Upper lobe of left lung (tissue), 6 donors: ENCODE measurements at regions not wholly inside any gene's neighbourhood (a gene's known extent, or its start where the extent isn't known, plus 50 kb on each side); places are given as distances from the start of the nearest gene placed in this dataset.
"Not testable (repeated sequence)": the region's sequence is repeated elsewhere in the genome, so short reads cannot be mapped to it uniquely, and the experiment has no call there.

ENCODE experiments used
- ATAC-seq, 2 donors: fragments of 200-7000 bp; cut with Tn5 transposase; one replicate each; pipeline ENCODE4 v1.9.1; 2022; ENCODE audit warnings: mild to moderate bottlenecking in 2 of 2, moderate library complexity in 2 of 2; ENCODE audit not compliant: low FRiP score in 2 of 2
- DNase-seq, 2 donors: peaks; one replicate each; pipeline ENCODE4 v3.0.0-alpha.2; 2019 to 2020
- H3K27ac ChIP-seq, 4 donors: fragments of 200-600 bp; sonication (generic); one replicate each; pipeline ENCODE4 v1.5.1; 2016 to 2019
- H3K27me3 ChIP-seq, 4 donors: fragments of 200-600 bp; sonication (generic); one replicate each; pipeline ENCODE4 v1.5.1; 2017 to 2019
- H3K36me3 ChIP-seq, 4 donors: fragments of 200-600 bp; sonication (generic); one replicate each; pipeline ENCODE4 v1.5.1; 2016 to 2019
- H3K4me1 ChIP-seq, 4 donors: fragments of 200-600 bp; sonication (generic); one replicate each; pipeline ENCODE4 v1.5.1; 2018 to 2019
- H3K4me3 ChIP-seq, 4 donors: fragments of 200-600 bp; sonication (generic); one replicate each; pipeline ENCODE4 v1.5.1; 2017 to 2019; ENCODE audit warnings: mild to moderate bottlenecking in 2 of 4, moderate library complexity in 1 of 4
- H3K9me3 ChIP-seq, 4 donors: fragments of 200-600 bp; sonication (generic); one replicate each; pipeline ENCODE4 v1.5.1; 2018 to 2019
- EP300 ChIP-seq, 4 donors: sonication (generic); formaldehyde crosslinking; IDR thresholded peaks; one replicate each; pipeline ENCODE4 v1.5.1; 2017; ENCODE audit warnings: antibody characterized with exemption in 4 of 4, control low read depth in 2 of 4
- POLR2A ChIP-seq, 4 donors: fragments of 450-650 bp; IDR thresholded peaks; one replicate each; pipeline ENCODE4 v1.5.1; 2016 to 2017; ENCODE audit warnings: antibody characterized with exemption in 4 of 4, mild to moderate bottlenecking in 2 of 4
- POLR2AphosphoS5 ChIP-seq, 2 donors: sonication (generic); formaldehyde crosslinking; IDR thresholded peaks; one replicate each; pipeline ENCODE4 v1.5.1; 2017; ENCODE audit warnings: antibody characterized with exemption in 2 of 2
- WGBS, 2 donors: methylation state at CpG; one replicate each; pipeline ENCODE4 v1.1.5; 2017 to 2018; 5-methylcytosine and 5-hydroxymethylcytosine counted together
- TF ChIP-seq, protein P1 (sequence below), 6 experiments: fragments of 450-650 bp in 4 of 6; fragments of 200-600 bp in 2 of 6; sonication (generic) in 2 of 6; IDR thresholded peaks; one replicate each; pipeline ENCODE4 v1.5.1; 2016 to 2019; ENCODE audit warnings: antibody characterized with exemption in 6 of 6
- donor health status: DM: no; HTN: no; CAD: no; lungs with moderate emphysema.
- donor health status: DM: no; HTN: yes; CAD: no; lungs with severe emphysema.

GRCh38 chr12:131213896-131214442 is 260.3 kb downstream of the ADGRD1 start:
- H3K27ac ChIP-seq: no peak overlapping the region
- H3K4me3 ChIP-seq: no peak overlapping the region
- H3K36me3 ChIP-seq: no peaks in the 10 kb centered on the region
- ATAC-seq (no peak), DNase-seq (peak; percentile 14 to 71)
- WGBS, 2 donors: 87% methylated on average over 12 to 14 of the region's 14 CpGs
- H3K9me3 ChIP-seq: peaks cover 0 to 6% (median 0%) of the 10 kb centered on the region in 4 donors
- no peaks in the 10 kb centered on the region for H3K27me3 ChIP-seq
- TF ChIP-seq, protein P1, sequence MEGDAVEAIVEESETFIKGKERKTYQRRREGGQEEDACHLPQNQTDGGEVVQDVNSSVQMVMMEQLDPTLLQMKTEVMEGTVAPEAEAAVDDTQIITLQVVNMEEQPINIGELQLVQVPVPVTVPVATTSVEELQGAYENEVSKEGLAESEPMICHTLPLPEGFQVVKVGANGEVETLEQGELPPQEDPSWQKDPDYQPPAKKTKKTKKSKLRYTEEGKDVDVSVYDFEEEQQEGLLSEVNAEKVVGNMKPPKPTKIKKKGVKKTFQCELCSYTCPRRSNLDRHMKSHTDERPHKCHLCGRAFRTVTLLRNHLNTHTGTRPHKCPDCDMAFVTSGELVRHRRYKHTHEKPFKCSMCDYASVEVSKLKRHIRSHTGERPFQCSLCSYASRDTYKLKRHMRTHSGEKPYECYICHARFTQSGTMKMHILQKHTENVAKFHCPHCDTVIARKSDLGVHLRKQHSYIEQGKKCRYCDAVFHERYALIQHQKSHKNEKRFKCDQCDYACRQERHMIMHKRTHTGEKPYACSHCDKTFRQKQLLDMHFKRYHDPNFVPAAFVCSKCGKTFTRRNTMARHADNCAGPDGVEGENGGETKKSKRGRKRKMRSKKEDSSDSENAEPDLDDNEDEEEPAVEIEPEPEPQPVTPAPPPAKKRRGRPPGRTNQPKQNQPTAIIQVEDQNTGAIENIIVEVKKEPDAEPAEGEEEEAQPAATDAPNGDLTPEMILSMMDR (IDR thresholded peaks at IDR 0.05): no peak
- no peak for TF ChIP-seq POLR2AphosphoS5 (IDR thresholded peaks at IDR 0.05)
- H3K4me1 ChIP-seq: peaks cover 0 to 8% (median 0%) of the 10 kb centered on the region in 4 donors

GRCh38 chr12:131214936-131215335 is 261.2 kb downstream of the ADGRD1 start:
- not testable (repeated sequence) for H3K27ac ChIP-seq, H3K9me3 ChIP-seq, H3K4me3 ChIP-seq, H3K36me3 ChIP-seq, ATAC-seq, H3K4me1 ChIP-seq, H3K27me3 ChIP-seq
- WGBS, 2 donors: 88 to 95% methylated on average over 4 to 11 of the region's 12 CpGs
- peak in 1 of 2 donors; percentile 46 for DNase-seq

GRCh38 chr12:131216587-131216986 is 262.9 kb downstream of the ADGRD1 start:
- not testable (repeated sequence) for H3K9me3 ChIP-seq, H3K36me3 ChIP-seq, H3K27me3 ChIP-seq, H3K4me1 ChIP-seq, H3K27ac ChIP-seq, H3K4me3 ChIP-seq
- DNase-seq (peak; percentile 16 to 62), ATAC-seq (peak in 1 of 2 donors; percentile 2)
- 45 to 49% methylated on average over 8 to 12 of the region's 14 CpGs for WGBS, 2 donors

DNA sequence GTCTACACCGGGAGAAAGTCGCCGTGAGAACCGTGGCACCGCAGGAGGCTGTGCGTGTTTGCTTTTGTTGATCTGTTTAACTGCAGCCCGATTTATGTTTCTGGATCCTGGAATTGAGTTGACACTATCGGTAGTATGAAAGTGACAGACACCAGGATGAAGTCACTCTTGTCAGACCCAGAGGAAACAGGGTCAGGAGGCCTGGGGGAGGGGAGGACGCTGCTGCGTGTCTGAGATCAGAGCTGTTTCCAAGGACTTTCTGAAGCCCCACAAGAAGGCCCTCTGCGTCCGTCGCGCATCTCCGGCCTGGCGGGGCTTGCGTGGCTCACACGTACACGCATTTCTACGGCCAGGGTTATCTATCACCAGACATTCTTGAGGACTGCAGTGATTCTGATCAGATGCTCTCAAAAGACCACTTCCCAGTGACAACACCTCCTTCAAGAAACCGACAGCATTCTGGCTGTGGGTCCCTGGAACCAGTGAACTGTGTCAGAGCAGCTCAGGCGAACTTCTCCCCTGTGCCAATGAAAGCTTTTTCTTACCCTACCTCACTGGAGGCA is 263.4 kb downstream of the ADGRD1 start:
- DNase-seq: peak in 1 of 2 donors; percentile 68

DNA sequence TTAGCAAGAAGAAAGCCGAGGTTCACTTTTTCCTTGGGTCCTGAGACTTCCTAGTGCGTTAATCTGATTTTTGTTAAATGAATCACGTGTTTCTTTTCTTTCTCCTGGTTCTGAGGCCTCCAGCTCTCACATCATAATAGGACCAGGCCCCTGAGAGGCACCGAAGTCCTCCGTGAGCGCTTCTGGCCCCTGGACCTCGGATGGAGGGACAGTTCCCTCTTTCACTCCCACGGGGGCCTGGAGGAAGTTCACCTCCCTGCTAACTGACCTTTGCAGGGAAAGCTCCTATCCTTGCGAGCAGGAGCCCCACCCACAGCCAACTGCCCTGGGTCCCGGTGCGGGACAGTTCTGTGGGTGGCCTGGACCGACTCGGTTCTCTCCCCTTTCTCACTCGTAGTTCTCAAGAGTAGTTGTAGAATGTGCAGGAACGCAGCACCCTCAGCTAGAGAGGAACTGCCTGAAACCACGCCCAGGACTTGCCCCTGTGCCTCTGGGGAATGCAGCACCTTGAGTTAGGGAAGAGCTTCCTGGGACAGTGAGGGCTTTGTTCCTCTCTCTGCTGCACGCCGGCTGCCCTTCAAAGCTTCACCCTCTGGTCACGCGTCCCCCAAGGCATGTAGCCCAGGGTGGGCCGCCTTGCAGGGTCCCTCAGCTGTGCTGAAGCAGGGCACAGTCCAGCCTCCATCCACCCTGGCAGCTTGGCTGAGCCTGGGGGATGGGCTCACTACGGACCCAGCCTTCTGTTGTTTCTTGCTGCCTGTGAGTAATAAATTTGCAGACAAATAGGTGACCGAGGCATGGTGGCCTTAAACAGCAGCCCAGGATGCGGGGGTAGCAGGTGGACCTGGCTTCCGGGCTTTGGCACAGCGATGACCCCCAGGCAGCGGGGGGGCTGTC is 264.6 kb downstream of the ADGRD1 start:
- TF ChIP-seq POLR2A (IDR thresholded peaks at IDR 0.05): no peak
- TF ChIP-seq POLR2AphosphoS5 (IDR thresholded peaks at IDR 0.05): no peak
- TF ChIP-seq, protein P1 (IDR thresholded peaks at IDR 0.05): no peak
- TF ChIP-seq EP300 (IDR thresholded peaks at IDR 0.05): no peak
- ATAC-seq (peak in 1 of 2 donors; percentile 20), DNase-seq (peak in 1 of 2 donors; percentile 57)
- Histone ChIP-seq H3K4me3 (no peak overlapping the region), H3K4me1 (peaks cover 0 to 8% (median 0%) of the 10 kb centered on the region in 4 donors), H3K9me3 (peaks cover 0 to 4% (median 0%) of the 10 kb centered on the region in 4 donors), H3K36me3 (no peaks in the 10 kb centered on the region), H3K27ac (no peak overlapping the region), H3K27me3 (no peaks in the 10 kb centered on the region)
- 49 to 58% methylated on average over 17 to 27 of the region's 27 CpGs for WGBS, 2 donors

More for the DNA sequence above, 263.4 kb downstream of the ADGRD1 start:
- TF ChIP-seq EP300 (IDR thresholded peaks at IDR 0.05) (no peak), POLR2A (IDR thresholded peaks at IDR 0.05) (no peak), POLR2AphosphoS5 (IDR thresholded peaks at IDR 0.05) (peak in 1 of 2 donors; percentile 5)
- TF ChIP-seq, protein P1 (IDR thresholded peaks at IDR 0.05): no peak
- H3K36me3 ChIP-seq: no peaks in the 10 kb centered on the region
- H3K4me1 ChIP-seq: peaks cover 0 to 8% (median 0%) of the 10 kb centered on the region in 4 donors
- peaks cover 0 to 6% (median 0%) of the 10 kb centered on the region in 4 donors for H3K9me3 ChIP-seq
- H3K27me3 ChIP-seq: no peaks in the 10 kb centered on the region
- no peak for ATAC-seq
- H3K27ac ChIP-seq: no peak overlapping the region
- WGBS, 2 donors: 50 to 59% methylated on average over 8 to 17 of the region's 22 CpGs
- no peak overlapping the region for H3K4me3 ChIP-seq
